GM12872 (cell line): ENCODE measurements at regions not wholly inside any gene's neighbourhood (a gene's known extent, or its start where the extent isn't known, plus 50 kb on each side); places are given as distances from the start of the nearest gene placed in this dataset.

ENCODE experiments used
- TF ChIP-seq, protein P1 (sequence below): IDR thresholded peaks from 3 replicates; pipeline ENCODE4 v1.5.1; 2011; ENCODE audit warnings: low read depth, mild to moderate bottlenecking, low read length, moderate library complexity; ENCODE audit not compliant: insufficient read depth

DNA sequence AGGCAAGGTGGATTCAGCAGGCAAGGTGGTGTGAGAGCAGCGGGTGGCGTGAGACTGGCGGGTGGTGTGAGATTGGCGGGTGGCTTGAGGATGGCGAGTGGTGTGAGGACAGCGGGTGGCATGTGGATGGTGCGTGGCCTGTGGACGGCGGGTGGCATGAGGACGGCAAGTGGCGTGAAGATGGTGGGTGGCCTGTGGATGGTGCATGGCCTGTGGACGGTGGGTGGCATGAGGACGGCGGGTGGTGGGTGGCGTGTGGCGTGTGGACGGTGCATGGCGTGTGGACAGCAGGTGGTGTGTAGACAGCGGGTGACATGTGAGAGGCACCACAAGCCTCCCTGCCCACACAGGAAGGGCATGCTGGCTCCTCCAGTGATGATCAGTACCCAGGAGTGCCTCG, 186.9 kb upstream of the SALL3 start:
- TF ChIP-seq, protein P1, sequence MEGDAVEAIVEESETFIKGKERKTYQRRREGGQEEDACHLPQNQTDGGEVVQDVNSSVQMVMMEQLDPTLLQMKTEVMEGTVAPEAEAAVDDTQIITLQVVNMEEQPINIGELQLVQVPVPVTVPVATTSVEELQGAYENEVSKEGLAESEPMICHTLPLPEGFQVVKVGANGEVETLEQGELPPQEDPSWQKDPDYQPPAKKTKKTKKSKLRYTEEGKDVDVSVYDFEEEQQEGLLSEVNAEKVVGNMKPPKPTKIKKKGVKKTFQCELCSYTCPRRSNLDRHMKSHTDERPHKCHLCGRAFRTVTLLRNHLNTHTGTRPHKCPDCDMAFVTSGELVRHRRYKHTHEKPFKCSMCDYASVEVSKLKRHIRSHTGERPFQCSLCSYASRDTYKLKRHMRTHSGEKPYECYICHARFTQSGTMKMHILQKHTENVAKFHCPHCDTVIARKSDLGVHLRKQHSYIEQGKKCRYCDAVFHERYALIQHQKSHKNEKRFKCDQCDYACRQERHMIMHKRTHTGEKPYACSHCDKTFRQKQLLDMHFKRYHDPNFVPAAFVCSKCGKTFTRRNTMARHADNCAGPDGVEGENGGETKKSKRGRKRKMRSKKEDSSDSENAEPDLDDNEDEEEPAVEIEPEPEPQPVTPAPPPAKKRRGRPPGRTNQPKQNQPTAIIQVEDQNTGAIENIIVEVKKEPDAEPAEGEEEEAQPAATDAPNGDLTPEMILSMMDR, result no peak

DNA sequence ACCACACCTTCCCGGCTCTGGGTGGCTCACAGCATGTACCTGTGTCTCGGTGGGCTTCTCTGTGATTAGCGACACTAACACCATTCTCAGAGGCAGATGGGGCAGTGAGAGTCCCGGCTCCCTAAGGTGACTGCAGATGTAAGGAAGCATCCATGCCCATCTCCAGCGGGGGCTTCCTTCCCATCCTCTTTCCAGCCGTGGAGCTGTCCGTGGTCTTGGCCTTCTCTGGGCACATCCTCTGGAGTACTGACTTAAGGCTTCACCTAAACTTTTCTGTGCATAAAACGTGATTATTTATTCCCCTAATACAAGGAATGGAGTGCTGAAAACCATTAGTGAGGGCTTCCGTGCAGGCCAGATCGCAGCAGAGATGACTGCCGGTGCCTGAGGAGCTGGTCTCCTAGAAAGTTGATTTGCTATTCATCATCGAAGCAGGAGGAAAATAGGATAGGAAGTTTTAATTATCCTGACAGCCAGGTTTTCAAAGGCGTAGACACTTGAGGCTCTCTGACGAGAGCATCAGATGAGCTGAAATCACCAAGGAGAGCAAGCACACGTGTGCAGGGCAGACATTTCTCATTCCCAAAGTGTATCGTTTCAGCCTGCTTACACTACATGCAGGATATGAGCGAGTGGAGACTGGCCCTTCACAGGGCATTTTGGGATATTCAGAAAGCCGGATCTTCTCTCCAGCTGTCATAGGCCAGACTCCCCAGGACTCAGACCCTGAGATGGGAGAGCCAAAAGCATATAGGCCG, 186.1 kb upstream of the SALL3 start:
- TF ChIP-seq, protein P1, result no peak

- TF ChIP-seq, protein P1, result no peak
These were observed 185.6 kb upstream of the SALL3 start for GRCh38 chr18:78794071-78794430.

DNA sequence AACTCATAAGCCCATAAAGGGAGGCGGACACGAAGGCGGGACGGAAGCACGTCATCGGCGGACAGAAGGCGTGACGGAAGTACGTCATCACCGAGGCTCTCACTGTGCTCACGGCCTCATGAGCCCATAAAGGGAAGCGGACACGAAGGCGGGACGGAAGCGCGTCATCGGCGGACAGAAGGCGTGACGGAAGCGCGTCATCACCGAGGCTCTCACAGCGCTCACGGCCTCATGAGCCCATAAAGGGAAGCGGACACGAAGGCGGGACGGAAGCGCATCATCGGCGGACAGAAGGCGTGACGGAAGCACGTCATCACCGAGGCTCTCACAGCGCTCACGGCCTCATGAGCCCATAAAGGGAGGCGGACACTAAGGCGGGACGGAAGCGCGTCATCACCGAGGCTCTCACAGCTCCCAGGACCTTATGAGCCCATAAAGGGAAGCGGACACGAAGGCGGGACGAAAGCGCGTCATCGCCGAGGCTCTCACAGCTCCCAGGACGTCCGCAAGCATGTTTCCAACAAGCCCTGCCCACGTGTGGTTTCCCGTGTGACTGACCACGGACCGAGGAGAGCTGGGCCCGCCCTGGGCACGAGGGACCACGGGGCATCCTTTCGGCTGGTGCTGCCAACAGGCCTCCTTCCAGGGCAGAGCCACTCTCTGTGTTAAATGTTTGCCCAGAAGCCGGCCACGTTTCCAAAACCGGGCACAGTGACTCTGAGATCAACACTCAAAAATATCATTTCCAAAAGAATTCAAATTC, 182.7 kb upstream of the SALL3 start:
- TF ChIP-seq, protein P1, result no peak

DNA sequence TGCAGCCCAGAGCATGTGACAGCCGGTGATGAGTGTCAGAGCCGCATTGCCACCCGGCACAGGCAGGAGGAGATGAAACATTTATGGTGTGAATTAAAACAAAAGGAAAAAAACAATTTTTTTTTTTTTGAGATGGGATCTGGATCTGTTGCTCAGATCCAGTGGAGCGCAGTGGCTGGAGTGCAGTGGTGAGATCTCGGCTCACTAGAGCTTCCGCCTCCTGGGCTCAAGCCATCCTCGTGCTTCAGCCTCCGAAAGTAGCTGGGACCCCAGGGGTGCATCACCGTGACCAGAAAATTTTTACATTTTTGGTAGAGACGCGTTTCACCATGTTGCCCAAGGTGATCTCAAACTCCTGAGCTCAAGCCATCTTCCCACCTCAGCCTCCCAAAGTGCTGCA, 182.1 kb upstream of the SALL3 start:
- TF ChIP-seq, protein P1, result no peak

GRCh38 chr18:78798402-78799175, 181.0 kb upstream of the SALL3 start:
- TF ChIP-seq, protein P1, result no peak
